OCI-LY3 (cell line): ENCODE measurements at regions not wholly inside any gene's neighbourhood (a gene's known extent, or its start where the extent isn't known, plus 50 kb on each side); places are given as distances from the start of the nearest gene placed in this dataset.

Experiments used
- CTCF ChIP-seq: fragments of 200-600, 300-600 bp; sonication (generic); IDR thresholded peaks from 2 replicates; pipeline ENCODE4 v1.5.1; 2014; ENCODE audit warnings: antibody characterized with exemption, low read length, low read depth
- EZH2phosphoT487 ChIP-seq: fragments of 200-600 bp; shearing (Covaris generic); IDR thresholded peaks from 2 replicates; pipeline ENCODE4 v1.6.1; 2018; ENCODE audit warnings: antibody characterized with exemption, mixed run types, low read depth

- peak; percentile 64 for TF ChIP-seq CTCF
- no peak for TF ChIP-seq EZH2phosphoT487
Measured at GRCh38 chr3:177816667-177817208, 619.5 kb upstream of the TBL1XR1 start.
